OCI-LY7 (cell line): ENCODE measurements at regions not wholly inside any gene's neighbourhood (a gene's known extent, or its start where the extent isn't known, plus 50 kb on each side); places are given as distances from the start of the nearest gene placed in this dataset.

Experiments
- BruUV-seq: library from RNA; stranded (reverse); fragments of 400-500 nt; replicated peaks from 2 replicates; lab custom pipeline; 2021; lab: Mats Ljungman, UMichigan
- CTCF ChIA-PET: fragments of 300-600 bp; sonication (Branson Sonifier 250); formaldehyde crosslinking; loops from one replicate; lab custom pipeline; 2022; ENCODE audit warnings: antibody characterized with exemption; ENCODE audit not compliant: unreplicated experiment; lab: Charles Lee
- POLR2A ChIA-PET: fragments of 300-600 bp; sonication (Branson Sonifier 250); formaldehyde crosslinking; loops from one replicate; lab custom pipeline; 2022; ENCODE audit warnings: antibody characterized with exemption; lab: Charles Lee
- DNase-seq: peaks from one replicate; pipeline ENCODE4 v3.0.0-alpha.2; 2015; ENCODE audit warnings: low spot score
- H2AFZ ChIP-seq: fragments of 200-600 bp; sonication (generic), shearing (Covaris generic); 2 replicates; pipeline ENCODE4 v1.6.1; 2014; ENCODE audit warnings: mild to moderate bottlenecking, antibody characterized with exemption, low read length, moderate library complexity
- H3K27ac ChIP-seq: fragments of 200-600 bp; sonication (generic); 2 replicates; pipeline ENCODE4 v1.5.1; 2014; ENCODE audit warnings: mixed run types, low read depth, mild to moderate bottlenecking, moderate library complexity, low read length, inconsistent platforms; ENCODE audit not compliant: poor library complexity, severe bottlenecking
- H3K36me3 ChIP-seq: fragments of 200-600 bp; sonication (generic); 2 replicates; pipeline ENCODE4 v1.6.1; 2014; ENCODE audit warnings: mild to moderate bottlenecking, antibody characterized with exemption, low read length, moderate library complexity, mixed read lengths; ENCODE audit not compliant: insufficient read depth
- H3K4me1 ChIP-seq: fragments of 200-600 bp; sonication (generic); 2 replicates; pipeline ENCODE4 v1.5.1; 2014; ENCODE audit warnings: mild to moderate bottlenecking, low read length; ENCODE audit not compliant: insufficient read depth, poor library complexity, severe bottlenecking
- H3K4me2 ChIP-seq: fragments of 200-600 bp; sonication (generic); 2 replicates; pipeline ENCODE4 v1.6.1; 2014; ENCODE audit warnings: mild to moderate bottlenecking, low read length
- H3K4me3 ChIP-seq: fragments of 200-600 bp; sonication (generic); 2 replicates; pipeline ENCODE4 v1.5.1; 2014; ENCODE audit warnings: mild to moderate bottlenecking, low read depth, low read length; ENCODE audit not compliant: poor library complexity, severe bottlenecking
- H3K79me2 ChIP-seq: fragments of 200-600 bp; sonication (generic); 2 replicates; pipeline ENCODE4 v1.6.1; 2016; ENCODE audit warnings: low read depth, mild to moderate bottlenecking, low read length, moderate library complexity, mixed read lengths; ENCODE audit not compliant: insufficient read depth
- H3K9me2 ChIP-seq: fragments of 200-600 bp; sonication (generic); 2 replicates; pipeline ENCODE4 v1.6.1; 2016; ENCODE audit warnings: mild to moderate bottlenecking, low read length, mixed read lengths; ENCODE audit not compliant: insufficient read depth
- H3K9me3 ChIP-seq: fragments of 200-600 bp; sonication (generic); 2 replicates; pipeline ENCODE4 v1.6.1; 2014; ENCODE audit warnings: mild to moderate bottlenecking, mixed run types, low read length, mixed read lengths
- H4K20me1 ChIP-seq: fragments of 200-600 bp; sonication (generic); 2 replicates; pipeline ENCODE4 v1.6.1; 2014; ENCODE audit warnings: mild to moderate bottlenecking, antibody characterized with exemption, low read length, moderate library complexity, mixed read lengths; ENCODE audit not compliant: insufficient read depth
- CTCF ChIP-seq: fragments of 200-600 bp; sonication (generic); conservative IDR thresholded peaks from 2 replicates; pipeline ENCODE4 v1.5.1; 2014; ENCODE audit warnings: mild to moderate bottlenecking, antibody characterized with exemption, low read length, moderate library complexity, mixed read lengths
- EZH2phosphoT487 ChIP-seq: fragments of 200-600 bp; sonication (generic); IDR thresholded peaks from 2 replicates; pipeline ENCODE4 v1.6.1; 2018; ENCODE audit warnings: low read depth, borderline replicate concordance, mild to moderate bottlenecking, mixed run types, antibody characterized with exemption, low read length, moderate library complexity, mixed read lengths
- intact Hi-C: fragments of 100-400 bp; cut with micrococcal nuclease; formaldehyde crosslinking; loops from one replicate; pipeline ENCODE4 v1.10.0; 2022; ENCODE audit not compliant: unreplicated experiment

- no TSS peak for BruUV-seq
- H2AFZ ChIP-seq = peak overlapping the region; percentile 51; the same call in 1 of the 2 replicates
- TF ChIP-seq EZH2phosphoT487 (no peak), CTCF (no peak)
- ChIA-PET CTCF (no interaction called here), POLR2A (no interaction called here)
- no peak overlapping the region for H3K4me2 ChIP-seq
- H3K9me2 ChIP-seq = no peaks in the 10 kb centered on the region
- H4K20me1 ChIP-seq = no peaks in the 10 kb centered on the region
- intact Hi-C loops = no loop called here
- H3K4me3 ChIP-seq = no peak overlapping the region
- no peaks in the 10 kb centered on the region for H3K79me2 ChIP-seq
- no peaks in the 10 kb centered on the region for H3K36me3 ChIP-seq
- DNase-seq = peak; percentile 15
- no peaks in the 10 kb centered on the region for H3K9me3 ChIP-seq
- peaks cover 35% of the 10 kb centered on the region for H3K4me1 ChIP-seq
- H3K27ac ChIP-seq = no peak overlapping the region
Measured at GRCh38 chr1:83689921-83690868, 308.7 kb downstream of the TTLL7 start.

- no TSS peak for BruUV-seq
- intact Hi-C loops = no loop called here
Measured at GRCh38 chr1:83682132-83682531, 316.8 kb downstream of the TTLL7 start.

More at GRCh38 chr1:83682132-83682531, 316.8 kb downstream of the TTLL7 start:
- H3K27ac ChIP-seq = no peak overlapping the region
- H4K20me1 ChIP-seq = no peaks in the 10 kb centered on the region
- DNase-seq = no peak
- no peak overlapping the region for H2AFZ ChIP-seq
- TF ChIP-seq EZH2phosphoT487 = no peak
- TF ChIP-seq CTCF = no peak
- no peaks in the 10 kb centered on the region for H3K9me3 ChIP-seq
- no peak overlapping the region for H3K4me2 ChIP-seq
- H3K79me2 ChIP-seq = no peaks in the 10 kb centered on the region
- no peaks in the 10 kb centered on the region for H3K36me3 ChIP-seq
- H3K9me2 ChIP-seq = no peaks in the 10 kb centered on the region
- POLR2A ChIA-PET = no interaction called here
- H3K4me3 ChIP-seq = no peak overlapping the region
- no peaks in the 10 kb centered on the region for H3K4me1 ChIP-seq
- CTCF ChIA-PET = no interaction called here
